HG02642 (cell line): ENCODE measurements at regions not wholly inside any gene's neighbourhood (a gene's known extent, or its start where the extent isn't known, plus 50 kb on each side); places are given as distances from the start of the nearest gene placed in this dataset.

Source experiments
- ATAC-seq: cut with Tn5 transposase; IDR thresholded peaks from one replicate; pipeline ENCODE4 v1.9.1; 2021; ENCODE audit warnings: mild to moderate bottlenecking; ENCODE audit not compliant: unreplicated experiment, poor library complexity

- ATAC-seq: no peak
These were observed 72.1 kb upstream of the CHD1 start for GRCh38 chr5:99000876-99001275.

GRCh38 chr5:99000221-99000620 lies 71.4 kb upstream of the CHD1 start:
- no peak for ATAC-seq

GRCh38 chr5:98999631-99000030 lies 70.8 kb upstream of the CHD1 start:
- ATAC-seq: no peak

- no peak for ATAC-seq
These were observed 68.2 kb upstream of the CHD1 start for GRCh38 chr5:98997000-98997399.

- no peak for ATAC-seq
These were observed 65.8 kb upstream of the CHD1 start for GRCh38 chr5:98994611-98995010.

- ATAC-seq: no peak
These were observed 64.7 kb upstream of the CHD1 start for GRCh38 chr5:98993512-98993911.

- ATAC-seq: no peak
These were observed 63.7 kb upstream of the CHD1 start for GRCh38 chr5:98992552-98992951.

- no peak for ATAC-seq
These were observed 60.9 kb upstream of the CHD1 start for GRCh38 chr5:98989727-98990126.

- no peak for ATAC-seq
These were observed 57.8 kb upstream of the CHD1 start for GRCh38 chr5:98986587-98986986.

GRCh38 chr5:98982880-98983279 lies 54.1 kb upstream of the CHD1 start:
- ATAC-seq: no peak
